OCI-LY7 (cell line): ENCODE measurements at regions not wholly inside any gene's neighbourhood (a gene's known extent, or its start where the extent isn't known, plus 50 kb on each side); places are given as distances from the start of the nearest gene placed in this dataset.

Source experiments
- BruUV-seq: library from RNA; stranded (reverse); fragments of 400-500 nt; replicated peaks from 2 replicates; lab custom pipeline; 2021; lab: Mats Ljungman, UMichigan
- CTCF ChIA-PET: fragments of 300-600 bp; sonication (Branson Sonifier 250); formaldehyde crosslinking; loops from one replicate; lab custom pipeline; 2022; ENCODE audit warnings: antibody characterized with exemption; ENCODE audit not compliant: unreplicated experiment; lab: Charles Lee
- POLR2A ChIA-PET: fragments of 300-600 bp; sonication (Branson Sonifier 250); formaldehyde crosslinking; loops from one replicate; lab custom pipeline; 2022; ENCODE audit warnings: antibody characterized with exemption; lab: Charles Lee
- DNase-seq: peaks from one replicate; pipeline ENCODE4 v3.0.0-alpha.2; 2015; ENCODE audit warnings: low spot score
- H2AFZ ChIP-seq: fragments of 200-600 bp; sonication (generic), shearing (Covaris generic); 2 replicates; pipeline ENCODE4 v1.6.1; 2014; ENCODE audit warnings: mild to moderate bottlenecking, antibody characterized with exemption, low read length, moderate library complexity
- H3K27ac ChIP-seq: fragments of 200-600 bp; sonication (generic); 2 replicates; pipeline ENCODE4 v1.5.1; 2014; ENCODE audit warnings: mixed run types, low read depth, mild to moderate bottlenecking, moderate library complexity, low read length, inconsistent platforms; ENCODE audit not compliant: poor library complexity, severe bottlenecking
- H3K36me3 ChIP-seq: fragments of 200-600 bp; sonication (generic); 2 replicates; pipeline ENCODE4 v1.6.1; 2014; ENCODE audit warnings: mild to moderate bottlenecking, antibody characterized with exemption, low read length, moderate library complexity, mixed read lengths; ENCODE audit not compliant: insufficient read depth
- H3K4me1 ChIP-seq: fragments of 200-600 bp; sonication (generic); 2 replicates; pipeline ENCODE4 v1.5.1; 2014; ENCODE audit warnings: mild to moderate bottlenecking, low read length; ENCODE audit not compliant: insufficient read depth, poor library complexity, severe bottlenecking
- H3K4me2 ChIP-seq: fragments of 200-600 bp; sonication (generic); 2 replicates; pipeline ENCODE4 v1.6.1; 2014; ENCODE audit warnings: mild to moderate bottlenecking, low read length
- H3K4me3 ChIP-seq: fragments of 200-600 bp; sonication (generic); 2 replicates; pipeline ENCODE4 v1.5.1; 2014; ENCODE audit warnings: mild to moderate bottlenecking, low read depth, low read length; ENCODE audit not compliant: poor library complexity, severe bottlenecking
- H3K79me2 ChIP-seq: fragments of 200-600 bp; sonication (generic); 2 replicates; pipeline ENCODE4 v1.6.1; 2016; ENCODE audit warnings: low read depth, mild to moderate bottlenecking, low read length, moderate library complexity, mixed read lengths; ENCODE audit not compliant: insufficient read depth
- H3K9me2 ChIP-seq: fragments of 200-600 bp; sonication (generic); 2 replicates; pipeline ENCODE4 v1.6.1; 2016; ENCODE audit warnings: mild to moderate bottlenecking, low read length, mixed read lengths; ENCODE audit not compliant: insufficient read depth
- H3K9me3 ChIP-seq: fragments of 200-600 bp; sonication (generic); 2 replicates; pipeline ENCODE4 v1.6.1; 2014; ENCODE audit warnings: mild to moderate bottlenecking, mixed run types, low read length, mixed read lengths
- H4K20me1 ChIP-seq: fragments of 200-600 bp; sonication (generic); 2 replicates; pipeline ENCODE4 v1.6.1; 2014; ENCODE audit warnings: mild to moderate bottlenecking, antibody characterized with exemption, low read length, moderate library complexity, mixed read lengths; ENCODE audit not compliant: insufficient read depth
- EZH2phosphoT487 ChIP-seq: fragments of 200-600 bp; sonication (generic); IDR thresholded peaks from 2 replicates; pipeline ENCODE4 v1.6.1; 2018; ENCODE audit warnings: low read depth, borderline replicate concordance, mild to moderate bottlenecking, mixed run types, antibody characterized with exemption, low read length, moderate library complexity, mixed read lengths
- intact Hi-C: fragments of 100-400 bp; cut with micrococcal nuclease; formaldehyde crosslinking; loops from one replicate; pipeline ENCODE4 v1.10.0; 2022; ENCODE audit not compliant: unreplicated experiment
- TF ChIP-seq, protein P1 (sequence below): fragments of 200-600 bp; sonication (generic); conservative IDR thresholded peaks from 2 replicates; pipeline ENCODE4 v1.5.1; 2014; ENCODE audit warnings: mild to moderate bottlenecking, antibody characterized with exemption, low read length, moderate library complexity, mixed read lengths

DNA sequence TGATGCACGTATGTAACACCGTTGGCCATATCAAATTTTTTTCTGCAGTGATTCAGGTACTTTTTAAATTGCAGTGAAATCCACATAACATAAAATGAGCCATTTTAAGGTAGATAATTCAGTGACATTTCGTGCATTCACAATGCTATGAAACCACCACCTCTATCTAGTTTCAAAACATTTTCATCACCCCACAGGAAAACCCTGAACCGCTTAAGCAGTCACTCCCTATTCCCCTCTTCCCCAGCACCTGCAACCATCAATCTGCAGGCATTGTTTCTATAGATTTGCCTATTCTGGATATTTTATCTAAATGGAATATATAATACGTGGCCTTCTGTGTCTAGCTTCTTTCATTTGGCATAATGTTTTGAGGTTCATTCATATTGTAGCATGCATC is 79.2 kb downstream of the BOD1 start:
- no peaks in the 10 kb centered on the region for H3K9me3 ChIP-seq
- CTCF ChIA-PET = no interaction called here
- no peaks in the 10 kb centered on the region for H3K36me3 ChIP-seq
- H3K4me1 ChIP-seq = no peaks in the 10 kb centered on the region
- H4K20me1 ChIP-seq = no peaks in the 10 kb centered on the region
- DNase-seq = no peak
- H3K9me2 ChIP-seq = no peaks in the 10 kb centered on the region
- no TSS peak for BruUV-seq
- no peaks in the 10 kb centered on the region for H3K79me2 ChIP-seq
- no peak overlapping the region for H3K4me2 ChIP-seq
- no peak overlapping the region for H3K27ac ChIP-seq
- POLR2A ChIA-PET = no interaction called here
- no peak overlapping the region for H2AFZ ChIP-seq
- TF ChIP-seq, protein P1, sequence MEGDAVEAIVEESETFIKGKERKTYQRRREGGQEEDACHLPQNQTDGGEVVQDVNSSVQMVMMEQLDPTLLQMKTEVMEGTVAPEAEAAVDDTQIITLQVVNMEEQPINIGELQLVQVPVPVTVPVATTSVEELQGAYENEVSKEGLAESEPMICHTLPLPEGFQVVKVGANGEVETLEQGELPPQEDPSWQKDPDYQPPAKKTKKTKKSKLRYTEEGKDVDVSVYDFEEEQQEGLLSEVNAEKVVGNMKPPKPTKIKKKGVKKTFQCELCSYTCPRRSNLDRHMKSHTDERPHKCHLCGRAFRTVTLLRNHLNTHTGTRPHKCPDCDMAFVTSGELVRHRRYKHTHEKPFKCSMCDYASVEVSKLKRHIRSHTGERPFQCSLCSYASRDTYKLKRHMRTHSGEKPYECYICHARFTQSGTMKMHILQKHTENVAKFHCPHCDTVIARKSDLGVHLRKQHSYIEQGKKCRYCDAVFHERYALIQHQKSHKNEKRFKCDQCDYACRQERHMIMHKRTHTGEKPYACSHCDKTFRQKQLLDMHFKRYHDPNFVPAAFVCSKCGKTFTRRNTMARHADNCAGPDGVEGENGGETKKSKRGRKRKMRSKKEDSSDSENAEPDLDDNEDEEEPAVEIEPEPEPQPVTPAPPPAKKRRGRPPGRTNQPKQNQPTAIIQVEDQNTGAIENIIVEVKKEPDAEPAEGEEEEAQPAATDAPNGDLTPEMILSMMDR = no peak
- no peak for TF ChIP-seq EZH2phosphoT487
- intact Hi-C loops = no loop called here
- no peak overlapping the region for H3K4me3 ChIP-seq

DNA sequence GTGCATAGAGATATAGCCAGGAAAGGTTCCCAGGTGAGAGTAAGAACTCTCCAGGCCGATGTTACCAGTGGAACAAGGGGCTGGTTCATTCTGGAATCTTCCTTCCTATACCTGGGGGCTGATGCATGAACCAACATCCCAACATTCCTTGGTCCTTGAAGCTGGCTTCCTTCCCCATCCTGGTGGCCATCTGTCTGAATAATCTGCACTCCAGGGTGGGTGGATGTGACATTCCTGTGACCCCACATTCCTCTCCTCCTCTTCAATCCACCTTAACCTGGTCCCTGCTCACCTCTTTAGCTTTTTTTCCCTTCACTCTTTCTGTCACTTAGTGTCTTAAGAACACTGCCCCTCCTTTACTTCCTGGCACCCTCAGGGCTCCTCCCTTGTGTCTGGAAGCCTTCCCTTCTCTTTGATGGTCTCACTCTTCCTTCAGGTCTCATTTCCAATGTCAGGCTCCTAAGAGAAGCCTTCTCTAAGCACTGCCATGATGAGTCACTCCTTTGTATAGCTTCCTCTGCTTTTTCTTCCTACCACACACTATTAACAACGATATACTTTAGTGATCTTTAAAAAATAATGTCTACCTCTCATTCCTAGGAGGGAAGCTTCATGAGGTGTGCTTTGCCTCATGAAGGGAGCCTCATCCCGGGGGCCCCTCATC is 80.3 kb downstream of the BOD1 start:
- H2AFZ ChIP-seq = no peak overlapping the region
- CTCF ChIA-PET = no interaction called here
- no peak overlapping the region for H3K4me2 ChIP-seq
- BruUV-seq = no TSS peak
- H3K36me3 ChIP-seq = no peaks in the 10 kb centered on the region
- DNase-seq = no peak
- H3K4me1 ChIP-seq = no peaks in the 10 kb centered on the region
- no peaks in the 10 kb centered on the region for H3K9me3 ChIP-seq
- no peaks in the 10 kb centered on the region for H4K20me1 ChIP-seq
- POLR2A ChIA-PET = interaction anchor here (0.6 kb wide), 1 partner anchor 274 kb away, joined by 3 read pairs; no protein-coding TSS in a partner anchor
- H3K4me3 ChIP-seq = no peak overlapping the region
- no peaks in the 10 kb centered on the region for H3K79me2 ChIP-seq
- H3K27ac ChIP-seq = no peak overlapping the region
- no peak for TF ChIP-seq EZH2phosphoT487
- TF ChIP-seq, protein P1 = no peak
- intact Hi-C loops = no loop called here
- H3K9me2 ChIP-seq = no peaks in the 10 kb centered on the region

DNA sequence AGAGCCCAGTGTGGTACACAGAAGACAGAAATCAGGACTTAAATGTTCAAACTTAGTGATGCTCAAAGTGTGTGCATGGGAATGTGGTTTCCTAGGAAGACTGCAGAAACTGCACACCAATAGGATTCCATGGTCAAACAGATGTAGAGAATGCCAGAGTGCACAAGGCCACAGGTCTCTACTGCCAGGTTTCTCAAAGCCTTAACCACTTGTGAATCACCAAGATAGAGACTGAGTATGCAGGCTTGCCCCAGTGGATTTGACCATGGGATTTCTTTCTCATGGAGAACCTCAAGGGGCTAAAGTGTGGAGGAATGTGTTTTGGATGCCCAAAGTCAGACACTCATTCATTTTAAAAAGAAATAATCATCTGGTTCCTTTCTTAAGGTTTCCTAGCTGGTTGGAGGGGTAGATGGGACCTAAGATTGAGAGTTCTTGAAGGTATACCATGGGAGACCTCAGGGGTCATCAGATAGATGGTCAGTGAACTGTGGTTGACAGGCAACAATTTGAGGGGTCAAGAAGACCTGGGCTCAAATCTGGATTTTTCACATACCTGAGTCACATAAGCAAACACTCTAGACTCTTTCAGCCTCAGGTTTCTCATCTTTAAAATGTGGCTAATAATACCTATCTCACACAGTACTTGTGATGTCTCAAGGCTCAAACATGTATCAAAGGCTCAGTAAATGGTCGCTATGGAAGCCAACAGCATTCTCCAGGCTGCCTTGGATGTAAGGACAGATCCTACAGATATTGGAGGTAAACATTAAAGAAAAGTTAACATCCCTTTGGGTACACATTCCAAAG is 81.1 kb downstream of the BOD1 start:
- ChIA-PET CTCF (no interaction called here), POLR2A (interaction anchor here (0.8 kb wide), 1 partner anchor 70 kb away, joined by 4 read pairs; no protein-coding TSS in a partner anchor)
- Histone ChIP-seq H3K4me2 (no peak overlapping the region), H3K79me2 (no peaks in the 10 kb centered on the region), H3K9me3 (no peaks in the 10 kb centered on the region), H3K9me2 (no peaks in the 10 kb centered on the region), H2AFZ (no peak overlapping the region), H3K4me3 (no peak overlapping the region), H3K27ac (no peak overlapping the region), H3K4me1 (no peaks in the 10 kb centered on the region), H4K20me1 (no peaks in the 10 kb centered on the region), H3K36me3 (no peaks in the 10 kb centered on the region)
- BruUV-seq = no TSS peak
- TF ChIP-seq EZH2phosphoT487 = no peak
- TF ChIP-seq, protein P1 = no peak
- intact Hi-C loops = no loop called here
- DNase-seq = no peak
